K562 (cell line): ENCODE measurements at regions not wholly inside any gene's neighbourhood (a gene's known extent, or its start where the extent isn't known, plus 50 kb on each side); places are given as distances from the start of the nearest gene placed in this dataset.

Source experiments
- ATAC-seq: fragments of 200-7000 bp; cut with Tn5 transposase; 3 replicates; pipeline ENCODE4 v1.9.1; 2020; ENCODE audit warnings: moderate library complexity
- BruUV-seq: library from RNA; stranded (reverse); fragments of 400-500 nt; replicated peaks from 2 replicates; lab custom pipeline; 2021; lab: Mats Ljungman, UMichigan
- CTCF ChIA-PET: fragments of 300-600 bp; formaldehyde crosslinking; extraction: SDS; loops from one replicate; lab custom pipeline; 2021; ENCODE audit warnings: low intra/inter-chr PET ratio; lab: Yijun Ruan, JAX
- POLR2A ChIA-PET: fragments of 300-600, 350-650 bp; sonication (Branson Sonifier 250); formaldehyde crosslinking; extraction: SDS; loops from one replicate; lab custom pipeline; 2021; ENCODE audit warnings: antibody characterized with exemption, inconsistent platforms; lab: Yijun Ruan, JAX
- DNase-seq, 4 experiments: peaks; one replicate each; pipeline versions ENCODE4 v3.0.0 to v3.0.0-alpha.2; 2011 to 2018; ENCODE audit warnings: low spot score in 3 of 4, mixed read lengths in 3 of 4; ENCODE audit errors: extremely low read depth in 1 of 4
- FAIRE-seq: peaks from 2 replicates; lab custom pipeline; 2011; peaks lifted over from hg19 to GRCh38; lab: Jason Lieb, UNC
- H2AFZ ChIP-seq: 2 replicates; pipeline ENCODE4 v1.6.0; 2011; ENCODE audit warnings: low read depth, low read length, control low read depth, inconsistent platforms
- H3K27ac ChIP-seq: fragments of 200-600 bp; 3 replicates; pipeline ENCODE4 v1.8.0; 2011; ENCODE audit warnings: low read depth, mild to moderate bottlenecking, control low read depth, inconsistent platforms, low read length, moderate library complexity, mixed read lengths; ENCODE audit errors: extremely low read depth
- H3K27me3 ChIP-seq, 2 experiments: fragments of 300-600 bp in 1 of 2; 2 replicates in 1 of 2; 3 replicates in 1 of 2; pipeline versions ENCODE4 v1.6.0 to v1.8.0; 2011; ENCODE audit warnings: inconsistent platforms in 2 of 2, low read length in 2 of 2, mild to moderate bottlenecking in 1 of 2, mixed read lengths in 1 of 2, moderate library complexity in 1 of 2; ENCODE audit not compliant: control insufficient read depth in 2 of 2, insufficient read depth in 2 of 2
- H3K36me3 ChIP-seq: fragments of 300-600 bp; 3 replicates; pipeline ENCODE4 v1.8.0; 2011; ENCODE audit warnings: mild to moderate bottlenecking, low read length, inconsistent platforms; ENCODE audit not compliant: control insufficient read depth, insufficient read depth
- H3K4me1 ChIP-seq, 2 experiments: fragments of 200-600 bp in 1 of 2; replicated peaks in 1 of 2; 2 replicates in 1 of 2; 3 replicates in 1 of 2; pipeline versions ENCODE4 v1.5.1 to v1.8.0; 2011; ENCODE audit warnings: inconsistent platforms in 2 of 2, low read length in 2 of 2, mild to moderate bottlenecking in 1 of 2, mixed read lengths in 1 of 2, moderate library complexity in 1 of 2; ENCODE audit not compliant: control insufficient read depth in 2 of 2, insufficient read depth in 2 of 2
- H3K4me2 ChIP-seq: 2 replicates; pipeline ENCODE4 v1.6.1; 2011; ENCODE audit warnings: low read length, control low read depth, inconsistent platforms, mixed read lengths; ENCODE audit not compliant: insufficient read depth
- H3K4me3 ChIP-seq: fragments of 200-600 bp; sonication (generic), shearing (Covaris generic); 2 replicates; pipeline ENCODE4 v1.5.1; 2016; ENCODE audit warnings: control low read depth, inconsistent platforms
- H3K79me2 ChIP-seq: fragments of 200-600 bp; 3 replicates; pipeline ENCODE4 v1.8.0; 2011; ENCODE audit warnings: low read length, inconsistent platforms; ENCODE audit not compliant: control insufficient read depth, insufficient read depth
- H3K9ac ChIP-seq, 2 experiments: 2 replicates each; pipeline versions ENCODE4 v1.6.0 to v1.6.1; 2011; ENCODE audit warnings: low read depth in 2 of 2, low read length in 2 of 2, control low read depth in 1 of 2, inconsistent platforms in 1 of 2, mild to moderate bottlenecking in 1 of 2, mixed read lengths in 1 of 2; ENCODE audit not compliant: insufficient read depth in 1 of 2
- H3K9me1 ChIP-seq: one replicate; pipeline ENCODE4 v1.6.0; 2011; ENCODE audit warnings: inconsistent platforms, mild to moderate bottlenecking, low read length, moderate library complexity; ENCODE audit not compliant: control insufficient read depth, insufficient read depth
- H3K9me3 ChIP-seq: replicated peaks from 2 replicates; pipeline ENCODE4 v1.5.1; 2011; ENCODE audit warnings: low read depth, low read length, inconsistent platforms; ENCODE audit not compliant: control insufficient read depth, insufficient read depth
- H4K20me1 ChIP-seq: replicated peaks from 2 replicates; pipeline ENCODE4 v1.6.1; 2011; ENCODE audit warnings: low read length, inconsistent platforms, mixed read lengths; ENCODE audit not compliant: control insufficient read depth, insufficient read depth
- CSDE1 ChIP-seq, 2 experiments: fragments of 450-650 bp; IDR thresholded peaks; 2 replicates each; pipeline ENCODE4 v1.6.1; 2016; ENCODE audit warnings: mild to moderate bottlenecking in 1 of 2
- DDX20 ChIP-seq: fragments of 450-650 bp; IDR thresholded peaks from 2 replicates; pipeline ENCODE4 v1.6.1; 2016; ENCODE audit warnings: missing genetic modification characterization, low read depth, mild to moderate bottlenecking, missing compliant biosample characterization, moderate library complexity
- FUS ChIP-seq: fragments of 200-400 bp; formaldehyde crosslinking; optimal IDR thresholded peaks from 2 replicates; pipeline ENCODE3; 2017; ENCODE audit warnings: low read depth, low read length
- HNRNPLL ChIP-seq: fragments of 200-400 bp; formaldehyde crosslinking; IDR thresholded peaks from 2 replicates; pipeline ENCODE4 v1.6.1; 2017; ENCODE audit warnings: low read length, low read depth, mild to moderate bottlenecking; ENCODE audit not compliant: poor library complexity, severe bottlenecking
- PPARD ChIP-seq: fragments of 250-450 bp; sonication (Bioruptor Pico); IDR thresholded peaks from 2 replicates; pipeline ENCODE4 v1.8.0; 2022; ENCODE audit warnings: inconsistent platforms, mild to moderate bottlenecking, moderate library complexity
- SP1 ChIP-seq: sonication (generic); formaldehyde crosslinking; IDR thresholded peaks from 2 replicates; pipeline ENCODE4 v1.8.1; 2022; ENCODE audit warnings: mild to moderate bottlenecking, missing genetic modification reagents
- ZNF830 ChIP-seq: fragments of 250-450 bp; sonication (Bioruptor Pico); IDR thresholded peaks from 2 replicates; pipeline ENCODE4 v1.5.0; 2021; ENCODE audit warnings: mild to moderate bottlenecking
- WGBS: fragments of 100-300 bp; shearing (Covaris generic); methylation state at CpG from one replicate; pipeline ENCODE4 v1.1.6; 2016; ENCODE audit warnings: low coverage, mixed read lengths; ENCODE audit not compliant: insufficient coverage; ENCODE audit errors: missing lambda C conversion rate; 5-methylcytosine and 5-hydroxymethylcytosine counted together
- in situ Hi-C: fragments of 300-500 bp; cut with MboI; formaldehyde crosslinking; loops from 4 replicates; pipeline ENCODE4 v1.15.0; 2018; ENCODE audit warnings: inconsistent platforms, mixed read lengths
- intact Hi-C: fragments of 100-400 bp; cut with micrococcal nuclease; formaldehyde crosslinking; loops from 2 replicates; pipeline ENCODE4 v1.14.2; 2022
- TF ChIP-seq, protein P1 (sequence below): fragments of 450-650 bp; formaldehyde crosslinking; IDR thresholded peaks from 2 replicates; pipeline ENCODE4 v1.4.0; 2020; ENCODE audit warnings: mild to moderate bottlenecking, moderate library complexity
- TF ChIP-seq, protein P2 (sequence below): fragments of 250-450 bp; sonication (Bioruptor Pico); IDR thresholded peaks from 2 replicates; pipeline ENCODE4 v1.8.0; 2022; ENCODE audit warnings: inconsistent platforms

GRCh38 chr13:112168761-112169160, 101.8 kb downstream of the SOX1 start:
- Histone ChIP-seq H3K4me3 (no peak overlapping the region), H3K36me3 (no peaks in the 10 kb centered on the region), H3K27ac (no peak overlapping the region), H3K9ac (no peak overlapping the region), H3K4me2 (no peak overlapping the region), H3K79me2 (no peaks in the 10 kb centered on the region), H4K20me1 (no peaks in the 10 kb centered on the region), H3K27me3 (peaks cover 0 to 19% of the 10 kb centered on the region in 2 experiments; a peak in 2 of 5 replicates), H3K9me1 (no peaks in the 10 kb centered on the region), H3K4me1 (no peaks in the 10 kb centered on the region), H3K9me3 (no peaks in the 10 kb centered on the region), H2AFZ (no peak overlapping the region)
- DNase-seq: no peak
- CTCF ChIA-PET: no interaction called here
- BruUV-seq: no TSS peak
- POLR2A ChIA-PET: no interaction called here
- WGBS: 12% methylated on average over 10 of the region's 11 CpGs
- FAIRE-seq: no peak
- no peak for ATAC-seq
- intact Hi-C loops: no loop called here
- TF ChIP-seq DDX20: no peak
- in situ Hi-C loops: no loop called here

- ATAC-seq (no peak), FAIRE-seq (no peak), DNase-seq (no peak)
- in situ Hi-C loops (no loop called here), intact Hi-C loops (no loop called here)
- WGBS: 4% methylated on average over 8 of the region's 17 CpGs
- no peaks in the 10 kb centered on the region for H3K36me3 ChIP-seq
- peaks cover 3 to 19% of the 10 kb centered on the region in 2 experiments; a peak in 3 of 5 replicates for H3K27me3 ChIP-seq
- H3K9me1 ChIP-seq: no peaks in the 10 kb centered on the region
- H3K4me2 ChIP-seq: no peak overlapping the region
- H3K27ac ChIP-seq: no peak overlapping the region
- no peaks in the 10 kb centered on the region for H3K79me2 ChIP-seq
- TF ChIP-seq PPARD (CRISPR knock-in tag) (no peak), ZNF830 (no peak), FUS (no peak), CSDE1 (IDR thresholded peaks at IDR 0.05) (no peak), SP1 (CRISPR knock-in tag) (no peak), HNRNPLL (no peak)
- TF ChIP-seq, protein P1, sequence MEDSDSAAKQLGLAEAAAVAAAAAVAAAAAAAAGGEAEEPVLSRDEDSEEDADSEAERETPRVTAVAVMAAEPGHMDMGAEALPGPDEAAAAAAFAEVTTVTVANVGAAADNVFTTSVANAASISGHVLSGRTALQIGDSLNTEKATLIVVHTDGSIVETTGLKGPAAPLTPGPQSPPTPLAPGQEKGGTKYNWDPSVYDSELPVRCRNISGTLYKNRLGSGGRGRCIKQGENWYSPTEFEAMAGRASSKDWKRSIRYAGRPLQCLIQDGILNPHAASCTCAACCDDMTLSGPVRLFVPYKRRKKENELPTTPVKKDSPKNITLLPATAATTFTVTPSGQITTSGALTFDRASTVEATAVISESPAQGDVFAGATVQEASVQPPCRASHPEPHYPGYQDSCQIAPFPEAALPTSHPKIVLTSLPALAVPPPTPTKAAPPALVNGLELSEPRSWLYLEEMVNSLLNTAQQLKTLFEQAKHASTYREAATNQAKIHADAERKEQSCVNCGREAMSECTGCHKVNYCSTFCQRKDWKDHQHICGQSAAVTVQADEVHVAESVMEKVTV (CRISPR knock-in tag): no peak
- TF ChIP-seq, protein P2, sequence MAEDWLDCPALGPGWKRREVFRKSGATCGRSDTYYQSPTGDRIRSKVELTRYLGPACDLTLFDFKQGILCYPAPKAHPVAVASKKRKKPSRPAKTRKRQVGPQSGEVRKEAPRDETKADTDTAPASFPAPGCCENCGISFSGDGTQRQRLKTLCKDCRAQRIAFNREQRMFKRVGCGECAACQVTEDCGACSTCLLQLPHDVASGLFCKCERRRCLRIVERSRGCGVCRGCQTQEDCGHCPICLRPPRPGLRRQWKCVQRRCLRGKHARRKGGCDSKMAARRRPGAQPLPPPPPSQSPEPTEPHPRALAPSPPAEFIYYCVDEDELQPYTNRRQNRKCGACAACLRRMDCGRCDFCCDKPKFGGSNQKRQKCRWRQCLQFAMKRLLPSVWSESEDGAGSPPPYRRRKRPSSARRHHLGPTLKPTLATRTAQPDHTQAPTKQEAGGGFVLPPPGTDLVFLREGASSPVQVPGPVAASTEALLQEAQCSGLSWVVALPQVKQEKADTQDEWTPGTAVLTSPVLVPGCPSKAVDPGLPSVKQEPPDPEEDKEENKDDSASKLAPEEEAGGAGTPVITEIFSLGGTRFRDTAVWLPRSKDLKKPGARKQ: no peak
- ChIA-PET CTCF (no interaction called here), POLR2A (interaction anchor here (0.6 kb wide), 1 partner anchor 236 kb away, joined by 4 read pairs; no protein-coding TSS in a partner anchor)
- H4K20me1 ChIP-seq: no peaks in the 10 kb centered on the region
- BruUV-seq: no TSS peak
- H3K9ac ChIP-seq: no peak overlapping the region
- no peaks in the 10 kb centered on the region for H3K4me1 ChIP-seq
- no peak overlapping the region for H2AFZ ChIP-seq
- no peak overlapping the region for H3K4me3 ChIP-seq
- no peaks in the 10 kb centered on the region for H3K9me3 ChIP-seq
Observed at GRCh38 chr13:112169941-112170822, 103.2 kb downstream of the SOX1 start.
